Panc1 (cell line): ENCODE measurements at regions not wholly inside any gene's neighbourhood (a gene's known extent, or its start where the extent isn't known, plus 50 kb on each side); places are given as distances from the start of the nearest gene placed in this dataset.

Experiments
- ATAC-seq: fragments of 200-7000 bp; cut with Tn5 transposase; 2 replicates; pipeline ENCODE4 v1.9.1; 2020; ENCODE audit warnings: mild to moderate bottlenecking, moderate library complexity
- BruUV-seq: library from RNA; stranded (reverse); fragments of 400-500 nt; replicated peaks from 2 replicates; lab custom pipeline; 2021; lab: Mats Ljungman, UMichigan
- CTCF ChIA-PET: fragments of 300-600 bp; sonication (Branson Sonifier 250); formaldehyde crosslinking; loops from one replicate; lab custom pipeline; 2022; ENCODE audit warnings: antibody characterized with exemption; lab: Charles Lee
- POLR2A ChIA-PET: fragments of 300-600 bp; sonication (Branson Sonifier 250); formaldehyde crosslinking; loops from one replicate; lab custom pipeline; 2022; ENCODE audit warnings: antibody characterized with exemption; lab: Charles Lee
- DNase-seq: peaks from one replicate; pipeline ENCODE4 v3.0.0-alpha.2; 2010; ENCODE audit warnings: low read depth, low spot score
- H3K27ac ChIP-seq: 2 replicates; pipeline ENCODE4 v1.5.1; 2011; ENCODE audit warnings: mild to moderate bottlenecking, low read length, inconsistent platforms
- H3K27me3 ChIP-seq: fragments of 200-500 bp; sonication (Bioruptor generic); 2 replicates; pipeline ENCODE4 v1.6.0; 2014; ENCODE audit warnings: low read length, inconsistent platforms; ENCODE audit not compliant: control insufficient read depth, insufficient read depth
- H3K36me3 ChIP-seq: fragments of 200-500 bp; sonication (Bioruptor generic); 2 replicates; pipeline ENCODE4 v1.5.1; 2014; ENCODE audit warnings: inconsistent platforms, mild to moderate bottlenecking, low read length, moderate library complexity; ENCODE audit not compliant: control insufficient read depth, insufficient read depth
- H3K4me1 ChIP-seq: 2 replicates; pipeline ENCODE4 v1.5.1; 2011; ENCODE audit warnings: inconsistent platforms, mild to moderate bottlenecking, low read length, moderate library complexity; ENCODE audit not compliant: control insufficient read depth, insufficient read depth
- H3K4me3 ChIP-seq, 2 experiments: 2 replicates each; pipeline ENCODE4 v1.5.1; 2011 to 2012; ENCODE audit warnings: low read depth in 2 of 2, low read length in 2 of 2, mild to moderate bottlenecking in 2 of 2, inconsistent platforms in 1 of 2, moderate library complexity in 1 of 2
- H3K9me3 ChIP-seq: fragments of 200-500 bp; sonication (Bioruptor generic); 2 replicates; pipeline ENCODE4 v1.5.1; 2014; ENCODE audit warnings: low read depth, mild to moderate bottlenecking, inconsistent platforms, low read length, moderate library complexity; ENCODE audit not compliant: control insufficient read depth, insufficient read depth
- POLR2AphosphoS5 ChIP-seq: IDR thresholded peaks from 2 replicates; pipeline ENCODE4 v1.6.1; 2012; ENCODE audit warnings: mild to moderate bottlenecking, low read depth, low read length, moderate library complexity
- REST ChIP-seq, 2 experiments: IDR thresholded peaks; 2 replicates each; pipeline ENCODE4 v1.6.1; 2011 to 2012; ENCODE audit warnings: low read depth in 2 of 2, control low read depth in 1 of 2, low read length in 1 of 2, mild to moderate bottlenecking in 1 of 2, moderate library complexity in 1 of 2; ENCODE audit not compliant: insufficient read depth in 1 of 2
- SIN3A ChIP-seq: IDR thresholded peaks from 2 replicates; pipeline ENCODE4 v1.6.1; 2012; ENCODE audit warnings: low read depth, mild to moderate bottlenecking, low read length, moderate library complexity, borderline replicate concordance; ENCODE audit not compliant: insufficient read depth
- TCF7L2 ChIP-seq: IDR thresholded peaks from 2 replicates; pipeline ENCODE4 v1.6.1; 2011; ENCODE audit warnings: mild to moderate bottlenecking, low read depth, low read length, inconsistent platforms
- in situ Hi-C: cut with HindIII; loops from 2 replicates; pipeline ENCODE4 v1.10.0; 2016; ENCODE audit warnings: low sequenced_read_pairs, low pct_unique_long_range_greater_than_20kb
- intact Hi-C: fragments of 100-400 bp; cut with micrococcal nuclease; formaldehyde crosslinking; loops from one replicate; pipeline ENCODE4 v1.10.0; 2022; ENCODE audit not compliant: unreplicated experiment
- TF ChIP-seq, protein P1 (sequence below): fragments of 450-650 bp; IDR thresholded peaks from 2 replicates; pipeline ENCODE4 v1.5.1; 2017; ENCODE audit warnings: mild to moderate bottlenecking

GRCh38 chr16:86735727-86736126, 157.4 kb downstream of the FOXL1 start:
- no peaks in the 10 kb centered on the region for H3K36me3 ChIP-seq
- ATAC-seq (no peak), DNase-seq (no peak)
- no peaks in the 10 kb centered on the region for H3K4me1 ChIP-seq
- H3K9me3 ChIP-seq: no peaks in the 10 kb centered on the region
- in situ Hi-C loops: no loop called here
- BruUV-seq: no TSS peak
- no peak for TF ChIP-seq SIN3A
- TF ChIP-seq, protein P1, sequence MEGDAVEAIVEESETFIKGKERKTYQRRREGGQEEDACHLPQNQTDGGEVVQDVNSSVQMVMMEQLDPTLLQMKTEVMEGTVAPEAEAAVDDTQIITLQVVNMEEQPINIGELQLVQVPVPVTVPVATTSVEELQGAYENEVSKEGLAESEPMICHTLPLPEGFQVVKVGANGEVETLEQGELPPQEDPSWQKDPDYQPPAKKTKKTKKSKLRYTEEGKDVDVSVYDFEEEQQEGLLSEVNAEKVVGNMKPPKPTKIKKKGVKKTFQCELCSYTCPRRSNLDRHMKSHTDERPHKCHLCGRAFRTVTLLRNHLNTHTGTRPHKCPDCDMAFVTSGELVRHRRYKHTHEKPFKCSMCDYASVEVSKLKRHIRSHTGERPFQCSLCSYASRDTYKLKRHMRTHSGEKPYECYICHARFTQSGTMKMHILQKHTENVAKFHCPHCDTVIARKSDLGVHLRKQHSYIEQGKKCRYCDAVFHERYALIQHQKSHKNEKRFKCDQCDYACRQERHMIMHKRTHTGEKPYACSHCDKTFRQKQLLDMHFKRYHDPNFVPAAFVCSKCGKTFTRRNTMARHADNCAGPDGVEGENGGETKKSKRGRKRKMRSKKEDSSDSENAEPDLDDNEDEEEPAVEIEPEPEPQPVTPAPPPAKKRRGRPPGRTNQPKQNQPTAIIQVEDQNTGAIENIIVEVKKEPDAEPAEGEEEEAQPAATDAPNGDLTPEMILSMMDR: no peak
- TF ChIP-seq REST (IDR thresholded peaks at IDR 0.05; ENCODE audit: insufficient read depth in 1 of 2, low read depth in 2 of 2, low read length in 1 of 2): no peak
- TF ChIP-seq TCF7L2: no peak
- TF ChIP-seq POLR2AphosphoS5: no peak
- POLR2A ChIA-PET: no interaction called here
- intact Hi-C loops: no loop called here
- no peak overlapping the region for H3K27ac ChIP-seq
- CTCF ChIA-PET: no interaction called here
- no peak overlapping the region for H3K4me3 ChIP-seq
- H3K27me3 ChIP-seq: no peaks in the 10 kb centered on the region

DNA sequence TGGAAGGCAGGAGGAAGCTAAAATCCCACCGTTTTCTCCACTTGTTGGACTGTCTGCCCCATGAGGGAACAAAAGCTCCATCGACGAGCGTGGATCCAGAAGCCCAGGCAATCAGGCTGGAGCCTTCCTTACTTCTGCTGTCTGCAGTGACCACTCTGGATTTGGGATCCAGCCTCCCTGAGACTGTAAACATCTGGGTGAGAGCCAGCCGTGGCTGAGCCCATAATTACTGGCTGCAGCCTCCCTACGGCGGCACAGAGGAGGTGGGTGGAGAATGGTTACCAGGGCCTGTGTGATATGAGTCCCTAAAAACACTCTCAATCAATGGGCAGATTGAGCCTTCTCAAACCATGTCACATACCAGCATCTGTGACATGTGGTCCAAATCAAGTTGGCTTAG, 158.2 kb downstream of the FOXL1 start:
- Histone ChIP-seq H3K9me3 (no peaks in the 10 kb centered on the region), H3K27me3 (no peaks in the 10 kb centered on the region), H3K27ac (no peak overlapping the region), H3K4me1 (no peaks in the 10 kb centered on the region), H3K36me3 (no peaks in the 10 kb centered on the region), H3K4me3 (no peak overlapping the region)
- no TSS peak for BruUV-seq
- ATAC-seq: no peak
- TF ChIP-seq, protein P1: no peak
- TF ChIP-seq TCF7L2 (no peak), REST (IDR thresholded peaks at IDR 0.05; ENCODE audit: insufficient read depth in 1 of 2, low read depth in 2 of 2, low read length in 1 of 2) (no peak), POLR2AphosphoS5 (no peak), SIN3A (no peak)
- ChIA-PET POLR2A (no interaction called here), CTCF (no interaction called here)
- no peak for DNase-seq
- intact Hi-C loops (no loop called here), in situ Hi-C loops (no loop called here)
